Vagina (tissue), 2 donors: ENCODE measurements at regions not wholly inside any gene's neighbourhood (a gene's known extent, or its start where the extent isn't known, plus 50 kb on each side); places are given as distances from the start of the nearest gene placed in this dataset.

Source experiments
- DNase-seq, 2 donors: peaks; one replicate each; pipeline ENCODE4 v3.0.0-alpha.2; 2017; ENCODE audit errors: extremely low spot score in 2 of 2
- H3K27ac ChIP-seq: fragments of 200-600 bp; sonication (generic); one replicate; pipeline ENCODE4 v1.5.1; 2019
- H3K27me3 ChIP-seq: fragments of 200-600 bp; sonication (generic); one replicate; pipeline ENCODE4 v1.5.1; 2019
- H3K36me3 ChIP-seq, 2 donors: fragments of 200-600 bp; sonication (generic); one replicate each; pipeline ENCODE4 v1.5.1; 2017 to 2019
- H3K4me1 ChIP-seq: fragments of 200-600 bp; sonication (generic); one replicate; pipeline ENCODE4 v1.5.1; 2019
- H3K4me3 ChIP-seq, 2 donors: fragments of 200-600 bp; sonication (generic); 1 replicate in 1 of 2; 2 replicates in 1 of 2; pipeline ENCODE4 v1.5.1; 2016 to 2019
- H3K9me3 ChIP-seq: fragments of 200-600 bp; sonication (generic); one replicate; pipeline ENCODE4 v1.5.1; 2019
- CTCF ChIP-seq, 3 experiments: fragments of 450-650 bp in 2 of 3; fragments of 200-600 bp in 1 of 3; sonication (generic) in 1 of 3; IDR thresholded peaks; one replicate each; pipeline ENCODE4 v1.5.1; 2017 to 2019; ENCODE audit warnings: antibody characterized with exemption in 3 of 3, mild to moderate bottlenecking in 2 of 3, moderate library complexity in 2 of 3
- POLR2A ChIP-seq, 2 donors: fragments of 450-650 bp; IDR thresholded peaks; one replicate each; pipeline ENCODE4 v1.6.1; 2017; ENCODE audit warnings: antibody characterized with exemption in 2 of 2, mild to moderate bottlenecking in 2 of 2, moderate library complexity in 2 of 2
- POLR2AphosphoS5 ChIP-seq, 2 donors: sonication (generic); formaldehyde crosslinking; IDR thresholded peaks; one replicate each; pipeline ENCODE4 v1.9.0; 2017; ENCODE audit warnings: antibody characterized with exemption in 2 of 2, mild to moderate bottlenecking in 2 of 2, low read depth in 1 of 2; ENCODE audit not compliant: insufficient read depth in 1 of 2
- intact Hi-C: fragments of 100-400 bp; cut with DNase I; formaldehyde crosslinking; loops from one replicate; pipeline ENCODE4 v1.15.1; 2023

- no peaks in the 10 kb centered on the region for H3K9me3 ChIP-seq
- intact Hi-C loops, result no loop called here
- DNase-seq, result no peak
- no peak overlapping the region for H3K27ac ChIP-seq
- no peaks in the 10 kb centered on the region for H3K36me3 ChIP-seq
- no peak for TF ChIP-seq POLR2AphosphoS5 (IDR thresholded peaks at IDR 0.05; ENCODE audit: insufficient read depth in 1 of 2, low read depth in 1 of 2)
- no peak for TF ChIP-seq POLR2A (IDR thresholded peaks at IDR 0.05)
- TF ChIP-seq CTCF (IDR thresholded peaks at IDR 0.05), result no peak
- H3K4me3 ChIP-seq, result no peak overlapping the region
- H3K4me1 ChIP-seq, result no peaks in the 10 kb centered on the region
- H3K27me3 ChIP-seq, result no peaks in the 10 kb centered on the region
These were observed 458.6 kb upstream of the ATXN8OS start for GRCh38 chr13:69649063-69649392.

GRCh38 chr13:69648340-69649062 lies 459.1 kb upstream of the ATXN8OS start:
- H3K27ac ChIP-seq, result no peak overlapping the region
- DNase-seq, result no peak
- H3K4me3 ChIP-seq, result no peak overlapping the region
- H3K4me1 ChIP-seq, result no peaks in the 10 kb centered on the region
- TF ChIP-seq CTCF (IDR thresholded peaks at IDR 0.05) (no peak), POLR2AphosphoS5 (IDR thresholded peaks at IDR 0.05; ENCODE audit: insufficient read depth in 1 of 2, low read depth in 1 of 2) (no peak), POLR2A (IDR thresholded peaks at IDR 0.05) (no peak)
- no peaks in the 10 kb centered on the region for H3K36me3 ChIP-seq
- intact Hi-C loops, result no loop called here
- H3K9me3 ChIP-seq, result no peaks in the 10 kb centered on the region
- no peaks in the 10 kb centered on the region for H3K27me3 ChIP-seq

GRCh38 chr13:69644447-69644846 lies 463.2 kb upstream of the ATXN8OS start:
- Histone ChIP-seq H3K4me3 (no peak overlapping the region), H3K9me3 (no peaks in the 10 kb centered on the region), H3K4me1 (no peaks in the 10 kb centered on the region), H3K27ac (no peak overlapping the region), H3K27me3 (no peaks in the 10 kb centered on the region), H3K36me3 (no peaks in the 10 kb centered on the region)
- TF ChIP-seq POLR2A (IDR thresholded peaks at IDR 0.05) (no peak), CTCF (IDR thresholded peaks at IDR 0.05) (no peak), POLR2AphosphoS5 (IDR thresholded peaks at IDR 0.05; ENCODE audit: insufficient read depth in 1 of 2, low read depth in 1 of 2) (no peak)
- intact Hi-C loops, result no loop called here
- DNase-seq, result no peak

GRCh38 chr13:69641773-69642172 lies 465.9 kb upstream of the ATXN8OS start:
- no peak for DNase-seq
- Histone ChIP-seq H3K27ac (no peak overlapping the region), H3K4me3 (no peak overlapping the region), H3K36me3 (no peaks in the 10 kb centered on the region), H3K27me3 (no peaks in the 10 kb centered on the region), H3K9me3 (no peaks in the 10 kb centered on the region), H3K4me1 (no peaks in the 10 kb centered on the region)
- intact Hi-C loops, result no loop called here
- TF ChIP-seq CTCF (IDR thresholded peaks at IDR 0.05), result no peak
- TF ChIP-seq POLR2A (IDR thresholded peaks at IDR 0.05), result no peak
- TF ChIP-seq POLR2AphosphoS5 (IDR thresholded peaks at IDR 0.05; ENCODE audit: insufficient read depth in 1 of 2, low read depth in 1 of 2), result no peak

GRCh38 chr13:69633044-69633443 lies 474.6 kb upstream of the ATXN8OS start:
- TF ChIP-seq CTCF (IDR thresholded peaks at IDR 0.05) (no peak), POLR2A (IDR thresholded peaks at IDR 0.05) (no peak), POLR2AphosphoS5 (IDR thresholded peaks at IDR 0.05; ENCODE audit: insufficient read depth in 1 of 2, low read depth in 1 of 2) (no peak)
- Histone ChIP-seq H3K4me3 (no peak overlapping the region), H3K36me3 (no peaks in the 10 kb centered on the region), H3K4me1 (no peaks in the 10 kb centered on the region), H3K27me3 (no peaks in the 10 kb centered on the region), H3K27ac (no peak overlapping the region), H3K9me3 (no peaks in the 10 kb centered on the region)
- intact Hi-C loops, result no loop called here
- no peak for DNase-seq
